KOPT-K1 (cell line): ENCODE measurements at regions not wholly inside any gene's neighbourhood (a gene's known extent, or its start where the extent isn't known, plus 50 kb on each side); places are given as distances from the start of the nearest gene placed in this dataset.

ENCODE experiments used
- H3K27ac ChIP-seq: fragments of 200-600 bp; sonication (generic); 2 replicates; pipeline ENCODE4 v1.5.1; 2016; ENCODE audit warnings: antibody characterized with exemption, mild to moderate bottlenecking, low read depth, low read length; ENCODE audit not compliant: poor library complexity, severe bottlenecking
- H3K36me3 ChIP-seq: fragments of 200-600 bp; sonication (generic); 2 replicates; pipeline ENCODE4 v1.5.1; 2017; ENCODE audit warnings: antibody characterized with exemption, mild to moderate bottlenecking, low read length, moderate library complexity; ENCODE audit not compliant: insufficient read depth
- H3K9me3 ChIP-seq: fragments of 200-600 bp; sonication (generic); 2 replicates; pipeline ENCODE4 v1.5.1; 2017; ENCODE audit warnings: antibody characterized with exemption, low read length, mild to moderate bottlenecking; ENCODE audit not compliant: insufficient read depth, poor library complexity, severe bottlenecking

- H3K27ac ChIP-seq: peak overlapping the region; percentile 80
- H3K36me3 ChIP-seq: no peaks in the 10 kb centered on the region
- no peaks in the 10 kb centered on the region for H3K9me3 ChIP-seq
These were observed 168.8 kb upstream of the FRG1 start for GRCh38 chr4:189771696-189772361.

GRCh38 chr4:189773909-189774308, 166.8 kb upstream of the FRG1 start:
- H3K9me3 ChIP-seq: no peaks in the 10 kb centered on the region
- H3K27ac ChIP-seq: no peak overlapping the region
- H3K36me3 ChIP-seq: no peaks in the 10 kb centered on the region

GRCh38 chr4:189779281-189779980, 161.2 kb upstream of the FRG1 start:
- H3K27ac ChIP-seq: no peak overlapping the region
- H3K9me3 ChIP-seq: no peaks in the 10 kb centered on the region
- H3K36me3 ChIP-seq: no peaks in the 10 kb centered on the region

GRCh38 chr4:189780391-189780790, 160.3 kb upstream of the FRG1 start:
- Histone ChIP-seq H3K27ac (no peak overlapping the region), H3K36me3 (no peaks in the 10 kb centered on the region)

GRCh38 chr4:189784651-189785050, 156.0 kb upstream of the FRG1 start:
- Histone ChIP-seq H3K36me3 (no peaks in the 10 kb centered on the region), H3K27ac (peak overlapping the region; percentile 52), H3K9me3 (no peaks in the 10 kb centered on the region)

More at GRCh38 chr4:189780391-189780790, 160.3 kb upstream of the FRG1 start:
- no peaks in the 10 kb centered on the region for H3K9me3 ChIP-seq

GRCh38 chr4:189785257-189785656, 155.4 kb upstream of the FRG1 start:
- Histone ChIP-seq H3K27ac (peak overlapping the region; percentile 52), H3K36me3 (no peaks in the 10 kb centered on the region), H3K9me3 (no peaks in the 10 kb centered on the region)

GRCh38 chr4:189786447-189786846, 154.2 kb upstream of the FRG1 start:
- Histone ChIP-seq H3K36me3 (no peaks in the 10 kb centered on the region), H3K27ac (peak overlapping the region; percentile 52)

GRCh38 chr4:189787216-189788031, 153.2 kb upstream of the FRG1 start:
- Histone ChIP-seq H3K9me3 (no peaks in the 10 kb centered on the region), H3K36me3 (no peaks in the 10 kb centered on the region), H3K27ac (no peak overlapping the region)

More at GRCh38 chr4:189786447-189786846, 154.2 kb upstream of the FRG1 start:
- no peaks in the 10 kb centered on the region for H3K9me3 ChIP-seq

GRCh38 chr4:189792924-189793618, 147.6 kb upstream of the FRG1 start:
- H3K9me3 ChIP-seq: no peaks in the 10 kb centered on the region
- peak overlapping the region; percentile 52 for H3K27ac ChIP-seq
- no peaks in the 10 kb centered on the region for H3K36me3 ChIP-seq

GRCh38 chr4:189800545-189801088, 140.1 kb upstream of the FRG1 start:
- H3K27ac ChIP-seq: no peak overlapping the region
- no peaks in the 10 kb centered on the region for H3K36me3 ChIP-seq
- no peaks in the 10 kb centered on the region for H3K9me3 ChIP-seq

- Histone ChIP-seq H3K36me3 (no peaks in the 10 kb centered on the region), H3K9me3 (peaks cover 4% of the 10 kb centered on the region), H3K27ac (no peak overlapping the region)
These were observed 137.8 kb upstream of the FRG1 start for GRCh38 chr4:189802884-189803283.

- Histone ChIP-seq H3K36me3 (no peaks in the 10 kb centered on the region), H3K27ac (no peak overlapping the region), H3K9me3 (peaks cover 4% of the 10 kb centered on the region)
These were observed 135.8 kb upstream of the FRG1 start for GRCh38 chr4:189804894-189805293.

GRCh38 chr4:189806506-189806905, 134.2 kb upstream of the FRG1 start:
- peaks cover 4% of the 10 kb centered on the region for H3K9me3 ChIP-seq
- no peak overlapping the region for H3K27ac ChIP-seq
- H3K36me3 ChIP-seq: no peaks in the 10 kb centered on the region

- Histone ChIP-seq H3K27ac (no peak overlapping the region), H3K36me3 (no peaks in the 10 kb centered on the region), H3K9me3 (peaks cover 4% of the 10 kb centered on the region)
These were observed 133.6 kb upstream of the FRG1 start for GRCh38 chr4:189807031-189807430.
